GM12891 (cell line): ENCODE measurements at regions not wholly inside any gene's neighbourhood (a gene's known extent, or its start where the extent isn't known, plus 50 kb on each side); places are given as distances from the start of the nearest gene placed in this dataset.
"Not testable (repeated sequence)": the region's sequence is repeated elsewhere in the genome, so short reads cannot be mapped to it uniquely, and the experiment has no call there.

ENCODE experiments used
- PAX5 ChIP-seq: IDR thresholded peaks from 2 replicates; pipeline ENCODE4 v1.6.1; 2011; ENCODE audit warnings: low read length, moderate library complexity, mild to moderate bottlenecking; ENCODE audit not compliant: insufficient read depth, severe bottlenecking
- POLR2A ChIP-seq: IDR thresholded peaks from 2 replicates; pipeline ENCODE4 v1.6.1; 2011; ENCODE audit warnings: low read depth, low read length, control low read depth
- POLR2AphosphoS5 ChIP-seq: IDR thresholded peaks from 2 replicates; pipeline ENCODE4 v1.6.1; 2011; ENCODE audit warnings: low read depth, low read length, control low read depth
- TAF1 ChIP-seq: IDR thresholded peaks from 2 replicates; pipeline ENCODE4 v1.6.1; 2011; ENCODE audit warnings: low read depth, low read length, control low read depth

- not testable (repeated sequence) for TF ChIP-seq POLR2AphosphoS5, PAX5, POLR2A, TAF1
Observed at GRCh38 chr12:105609001-105609400, 278.5 kb downstream of the C12orf75 start.
